ENCODE measurements at regions not wholly inside any gene's neighbourhood (a gene's known extent, or its start where the extent isn't known, plus 50 kb on each side); places are given as distances from the start of the nearest gene placed in this dataset.

- TF ChIP-seq CTCF (conservative IDR thresholded peaks at IDR 0.05 in 1 of 2, IDR thresholded peaks at IDR 0.05 in 1 of 2; ENCODE audit: low read depth in 1 of 2, low read length in 2 of 2) (no peak), EZH2 (IDR thresholded peaks at IDR 0.05; ENCODE audit: low read length, missing control alignments) (no peak)
These were observed 785.8 kb downstream of the BRINP1 start for GRCh38 chr9:118583414-118583813.
